ENCODE measurements at regions not wholly inside any gene's neighbourhood (a gene's known extent, or its start where the extent isn't known, plus 50 kb on each side); places are given as distances from the start of the nearest gene placed in this dataset.
A peak's percentile ranks its signal among the peaks of the same experiment; 100 is the strongest.

DNA sequence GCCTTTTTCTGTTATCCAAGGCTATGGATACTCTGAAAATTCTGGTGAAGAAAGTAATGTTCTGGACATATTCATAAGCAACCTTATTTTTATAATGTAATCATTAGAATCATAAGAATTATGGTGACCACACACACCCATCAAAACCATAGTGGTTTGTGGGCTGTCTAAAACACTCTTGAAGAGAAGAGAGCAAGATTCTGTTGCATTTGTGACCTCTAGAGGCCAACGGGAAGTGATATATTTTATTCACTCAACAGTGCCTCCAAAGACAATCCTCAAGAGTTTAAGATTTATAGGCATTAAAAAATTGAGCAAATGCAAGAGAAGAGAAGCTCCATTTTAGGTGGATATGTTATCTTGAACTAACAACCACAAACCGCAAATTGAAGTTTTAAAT is 68.5 kb upstream of the LGR5 start:
- H3K4me1 ChIP-seq (replicated peaks in 1 of 2; ENCODE audit: control insufficient read depth in 2 of 2, insufficient read depth in 2 of 2, low read length in 2 of 2) = no peaks in the 10 kb centered on the region; a peak in 1 of 5 replicates
- ATAC-seq (peak; percentile 82), FAIRE-seq (peak; percentile 79), DNase-seq (ENCODE audit: extremely low read depth in 1 of 4, low spot score in 3 of 4) (peak in 1 of 4 experiments; percentile 56)
- H2AFZ ChIP-seq (ENCODE audit: low read depth, low read length) = peak overlapping the region; percentile 67; the same call in 1 of the 2 replicates
- H3K4me2 ChIP-seq (ENCODE audit: insufficient read depth, low read length) = no peak overlapping the region
- in situ Hi-C loops (cut with MboI) (no loop called here), intact Hi-C loops (cut with micrococcal nuclease) (loop anchor here (1.0 kb wide), 1 partner anchor 154 kb away; no protein-coding TSS in a partner anchor)
- H3K79me2 ChIP-seq (ENCODE audit: control insufficient read depth, insufficient read depth, low read length) = no peaks in the 10 kb centered on the region
- BruUV-seq (replicated peaks) = no TSS peak
- H3K27me3 ChIP-seq (ENCODE audit: control insufficient read depth in 2 of 2, insufficient read depth in 2 of 2, low read length in 2 of 2) = no peaks in the 10 kb centered on the region
- H3K9me3 ChIP-seq (replicated peaks; ENCODE audit: control insufficient read depth, insufficient read depth, low read depth, low read length) = no peaks in the 10 kb centered on the region
- H3K27ac ChIP-seq (ENCODE audit: extremely low read depth, low read depth, low read length) = no peak overlapping the region
- H4K20me1 ChIP-seq (replicated peaks; ENCODE audit: control insufficient read depth, insufficient read depth, low read length) = no peaks in the 10 kb centered on the region
- no peak overlapping the region for H3K9ac ChIP-seq (ENCODE audit: insufficient read depth in 1 of 2, low read depth in 2 of 2, low read length in 2 of 2)
- POLR2A ChIA-PET = no interaction called here
- CTCF ChIA-PET (ENCODE audit: low intra/inter-chr PET ratio) = no interaction called here
- no peaks in the 10 kb centered on the region for H3K9me1 ChIP-seq (ENCODE audit: control insufficient read depth, insufficient read depth, low read length)
- no peaks in the 10 kb centered on the region for H3K36me3 ChIP-seq (ENCODE audit: control insufficient read depth, insufficient read depth, low read length)
- 0% methylated on average over 2 of the region's 2 CpGs for WGBS (ENCODE audit: insufficient coverage, low coverage, missing lambda C conversion rate)
- no peak overlapping the region for H3K4me3 ChIP-seq
- TF ChIP-seq, protein P1, sequence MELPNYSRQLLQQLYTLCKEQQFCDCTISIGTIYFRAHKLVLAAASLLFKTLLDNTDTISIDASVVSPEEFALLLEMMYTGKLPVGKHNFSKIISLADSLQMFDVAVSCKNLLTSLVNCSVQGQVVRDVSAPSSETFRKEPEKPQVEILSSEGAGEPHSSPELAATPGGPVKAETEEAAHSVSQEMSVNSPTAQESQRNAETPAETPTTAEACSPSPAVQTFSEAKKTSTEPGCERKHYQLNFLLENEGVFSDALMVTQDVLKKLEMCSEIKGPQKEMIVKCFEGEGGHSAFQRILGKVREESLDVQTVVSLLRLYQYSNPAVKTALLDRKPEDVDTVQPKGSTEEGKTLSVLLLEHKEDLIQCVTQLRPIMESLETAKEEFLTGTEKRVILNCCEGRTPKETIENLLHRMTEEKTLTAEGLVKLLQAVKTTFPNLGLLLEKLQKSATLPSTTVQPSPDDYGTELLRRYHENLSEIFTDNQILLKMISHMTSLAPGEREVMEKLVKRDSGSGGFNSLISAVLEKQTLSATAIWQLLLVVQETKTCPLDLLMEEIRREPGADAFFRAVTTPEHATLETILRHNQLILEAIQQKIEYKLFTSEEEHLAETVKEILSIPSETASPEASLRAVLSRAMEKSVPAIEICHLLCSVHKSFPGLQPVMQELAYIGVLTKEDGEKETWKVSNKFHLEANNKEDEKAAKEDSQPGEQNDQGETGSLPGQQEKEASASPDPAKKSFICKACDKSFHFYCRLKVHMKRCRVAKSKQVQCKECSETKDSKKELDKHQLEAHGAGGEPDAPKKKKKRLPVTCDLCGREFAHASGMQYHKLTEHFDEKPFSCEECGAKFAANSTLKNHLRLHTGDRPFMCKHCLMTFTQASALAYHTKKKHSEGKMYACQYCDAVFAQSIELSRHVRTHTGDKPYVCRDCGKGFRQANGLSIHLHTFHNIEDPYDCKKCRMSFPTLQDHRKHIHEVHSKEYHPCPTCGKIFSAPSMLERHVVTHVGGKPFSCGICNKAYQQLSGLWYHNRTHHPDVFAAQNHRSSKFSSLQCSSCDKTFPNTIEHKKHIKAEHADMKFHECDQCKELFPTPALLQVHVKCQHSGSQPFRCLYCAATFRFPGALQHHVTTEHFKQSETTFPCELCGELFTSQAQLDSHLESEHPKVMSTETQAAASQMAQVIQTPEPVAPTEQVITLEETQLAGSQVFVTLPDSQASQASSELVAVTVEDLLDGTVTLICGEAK (IDR thresholded peaks at IDR 0.05) = no peak
- TF ChIP-seq, protein P1 (CRISPR knock-in tag; IDR thresholded peaks at IDR 0.05) = no peak
- TF ChIP-seq NFIX (CRISPR knock-in tag; IDR thresholded peaks at IDR 0.05; ENCODE audit: low read depth) = no peak
- peak; percentile 18 for TF ChIP-seq MEIS2 (IDR thresholded peaks at IDR 0.05; ENCODE audit: partially characterized antibody)
- TF ChIP-seq DEAF1 (CRISPR knock-in tag; IDR thresholded peaks at IDR 0.05) = 0 out of 2 replicates have a peak, but pooled peaks have one; percentile 18
- no peak for TF ChIP-seq ESRRA (IDR thresholded peaks at IDR 0.05; ENCODE audit: borderline replicate concordance, low read depth)
- peak; percentile 65 to 76 for TF ChIP-seq RAD21 (CRISPR knock-in tag; conservative IDR thresholded peaks at IDR 0.05 in 1 of 2, IDR thresholded peaks at IDR 0.05 in 1 of 2)
